Left cardiac atrium (tissue), 4 donors: ENCODE measurements at regions not wholly inside any gene's neighbourhood (a gene's known extent, or its start where the extent isn't known, plus 50 kb on each side); places are given as distances from the start of the nearest gene placed in this dataset.

Experiments used
- ATAC-seq, 2 donors: fragments of 200-7000 bp; cut with Tn5 transposase; one replicate each; pipeline ENCODE4 v1.9.1; 2020; ENCODE audit warnings: mild to moderate bottlenecking in 2 of 2, moderate library complexity in 2 of 2
- DNase-seq: peaks from one replicate; pipeline ENCODE4 v3.0.0-alpha.2; 2020
- intact Hi-C, 2 donors: fragments of 100-400 bp; cut with DNase I; formaldehyde crosslinking; loops; one replicate each; pipeline versions ENCODE4 v1.14.1 to v1.15.1; 2022 to 2023
- donor health status: DM: no; HTN: yes; CAD: no.
- donor health status: DM: no; HTN: yes; CAD: no; lungs with severe emphysema.
- donor health status: DM: yes; HTN: yes; CAD: no.
- donor health status: Dilated cardiomyopathy.

DNA sequence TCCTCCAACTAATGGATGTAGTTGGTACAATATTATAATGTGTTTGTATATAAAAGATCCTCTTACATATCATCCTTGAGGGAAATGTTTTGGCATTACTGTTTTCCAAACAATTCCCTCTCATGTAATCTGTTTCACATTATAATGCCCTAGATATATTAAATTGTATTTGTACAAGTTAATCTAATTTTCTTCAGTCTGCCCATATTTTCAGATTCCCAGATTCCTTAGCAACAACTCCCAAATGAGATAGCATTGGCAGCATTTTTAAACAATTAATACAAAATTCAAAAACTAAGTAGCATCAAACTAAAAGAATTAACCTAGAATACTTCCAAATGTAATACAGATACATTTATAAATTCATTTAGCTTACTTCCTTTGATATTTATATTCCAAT lies 860.2 kb downstream of the C12orf50 start:
- DNase-seq (no peak), ATAC-seq (no peak)
- intact Hi-C loops: no loop called here

DNA sequence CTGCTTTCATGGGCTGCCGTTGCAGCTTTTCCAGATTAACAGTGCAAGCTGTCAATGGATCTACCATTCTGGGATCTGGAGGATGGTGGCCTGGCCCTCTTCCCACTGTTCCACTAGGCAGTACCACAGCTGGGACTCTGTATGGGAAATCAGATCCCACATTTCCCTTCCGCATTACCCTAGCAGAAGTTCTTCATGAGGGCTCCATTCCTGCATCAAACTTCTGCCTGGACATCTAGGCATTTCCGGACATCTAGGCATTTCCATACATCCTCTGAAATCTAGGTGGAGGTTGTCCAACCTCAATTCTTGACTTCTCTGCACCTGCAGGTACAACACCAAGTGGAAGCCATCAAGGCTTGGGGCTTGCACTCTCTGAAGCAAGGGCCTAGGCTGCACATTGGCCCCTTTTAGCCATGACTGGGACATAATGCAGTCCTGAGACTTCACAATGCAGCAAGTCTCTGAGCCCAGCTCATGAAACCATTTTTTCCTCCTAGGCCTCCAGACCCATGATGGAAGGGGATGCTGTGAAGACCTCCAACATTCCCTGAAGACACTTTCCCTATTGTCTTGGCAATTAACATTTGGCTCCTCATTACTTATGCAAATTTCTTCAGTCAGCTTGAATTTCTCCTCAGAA lies 863.3 kb downstream of the C12orf50 start:
- no peak for DNase-seq
- no peak for ATAC-seq
- intact Hi-C loops: no loop called here

DNA sequence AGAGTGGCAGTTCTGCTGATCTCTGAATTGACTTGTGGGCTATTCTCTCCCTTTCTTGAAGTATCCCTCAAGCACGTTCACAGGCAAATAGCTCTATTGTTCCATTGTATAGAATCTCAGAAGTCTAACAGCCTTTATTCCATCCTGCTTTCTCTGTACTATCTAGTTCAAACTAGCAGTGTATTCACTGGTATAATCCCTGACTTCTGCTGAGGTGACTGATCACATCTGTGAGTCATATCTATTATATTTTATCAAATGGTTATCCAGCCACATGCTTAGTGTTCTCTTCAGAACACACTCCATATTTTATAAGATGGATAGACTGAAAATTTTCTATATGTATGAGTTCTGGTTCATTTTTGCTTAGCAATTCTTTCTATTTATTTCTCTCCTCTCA lies 866.1 kb downstream of the C12orf50 start:
- ATAC-seq (no peak), DNase-seq (no peak)
- intact Hi-C loops: no loop called here

DNA sequence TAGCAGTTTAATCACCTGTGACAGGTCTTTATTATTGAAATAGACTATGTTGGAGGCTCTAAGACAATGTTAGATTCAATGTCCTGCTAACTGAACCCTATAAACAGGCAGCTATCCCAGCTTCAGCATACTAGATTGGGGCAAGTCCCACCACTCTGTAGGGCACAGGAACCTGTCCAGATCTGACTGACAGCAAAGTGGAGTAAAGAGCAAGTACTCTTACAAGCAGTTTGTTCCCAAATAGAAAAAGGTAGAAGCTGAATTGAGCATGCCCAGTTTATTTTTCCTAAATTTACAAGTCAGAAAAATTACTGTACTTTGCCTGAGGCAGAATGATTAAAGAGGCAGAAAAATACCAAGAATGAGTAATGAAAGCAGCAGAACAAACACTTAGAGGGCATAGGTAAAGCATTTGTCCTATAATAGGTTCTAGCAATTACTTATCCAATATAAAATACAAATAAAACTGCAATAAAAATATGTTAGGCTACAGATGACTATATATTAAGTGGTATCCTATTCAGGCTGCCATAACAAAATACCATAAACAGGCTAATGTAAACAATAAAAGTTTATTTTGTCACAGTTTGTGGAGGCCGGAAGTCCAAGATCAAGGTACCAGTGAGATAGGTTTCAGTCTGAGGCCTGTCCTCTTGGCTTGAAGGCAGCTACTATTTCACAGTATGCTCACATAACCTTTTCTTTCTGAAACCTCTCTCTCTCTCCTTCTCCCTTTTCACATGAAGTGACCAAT lies 868.2 kb downstream of the C12orf50 start:
- intact Hi-C loops: no loop called here
- ATAC-seq (no peak), DNase-seq (no peak)

DNA sequence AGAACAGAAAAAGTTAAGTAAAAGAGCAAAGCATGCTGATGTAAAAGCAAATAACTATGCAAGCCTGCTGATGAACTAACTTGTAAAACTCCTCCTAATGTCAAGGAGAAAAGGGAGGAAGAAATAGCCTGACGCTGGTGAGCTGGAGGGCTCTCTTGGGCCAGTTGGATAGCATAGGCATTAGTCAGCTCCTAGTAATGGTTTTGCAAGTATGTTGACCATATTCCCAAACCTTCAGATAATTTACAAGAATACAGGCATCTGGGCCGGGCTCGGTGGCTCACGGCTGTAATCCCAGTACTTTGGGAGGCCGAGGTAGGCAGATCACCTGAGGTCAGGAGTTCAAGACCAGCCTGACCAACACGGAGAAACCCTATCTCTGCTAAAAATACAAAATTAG lies 871.4 kb downstream of the C12orf50 start:
- peak in 1 of 2 donors; percentile 88 for ATAC-seq
- DNase-seq: no peak
- intact Hi-C loops: no loop called here

DNA sequence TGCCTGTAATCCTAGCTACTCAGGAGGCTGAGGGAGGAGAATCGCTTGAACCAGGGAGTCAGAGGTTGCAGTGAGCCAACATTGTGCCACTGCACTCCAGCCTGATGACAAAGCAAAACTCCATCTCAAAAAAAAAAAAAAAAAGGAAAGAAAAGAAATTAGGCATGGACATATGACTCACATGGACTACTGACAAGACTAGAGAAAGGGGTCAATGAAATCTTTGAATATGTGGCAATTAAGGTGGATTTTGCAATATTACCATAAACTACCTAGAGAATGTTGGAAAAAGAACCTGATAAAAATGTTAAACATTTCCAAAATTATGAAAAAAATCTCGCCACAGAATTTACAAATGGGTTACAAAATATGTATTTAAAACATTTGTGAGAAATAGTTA lies 873.6 kb downstream of the C12orf50 start:
- no peak for DNase-seq
- peak in 1 of 2 donors; percentile 43 for ATAC-seq
- intact Hi-C loops: no loop called here

DNA sequence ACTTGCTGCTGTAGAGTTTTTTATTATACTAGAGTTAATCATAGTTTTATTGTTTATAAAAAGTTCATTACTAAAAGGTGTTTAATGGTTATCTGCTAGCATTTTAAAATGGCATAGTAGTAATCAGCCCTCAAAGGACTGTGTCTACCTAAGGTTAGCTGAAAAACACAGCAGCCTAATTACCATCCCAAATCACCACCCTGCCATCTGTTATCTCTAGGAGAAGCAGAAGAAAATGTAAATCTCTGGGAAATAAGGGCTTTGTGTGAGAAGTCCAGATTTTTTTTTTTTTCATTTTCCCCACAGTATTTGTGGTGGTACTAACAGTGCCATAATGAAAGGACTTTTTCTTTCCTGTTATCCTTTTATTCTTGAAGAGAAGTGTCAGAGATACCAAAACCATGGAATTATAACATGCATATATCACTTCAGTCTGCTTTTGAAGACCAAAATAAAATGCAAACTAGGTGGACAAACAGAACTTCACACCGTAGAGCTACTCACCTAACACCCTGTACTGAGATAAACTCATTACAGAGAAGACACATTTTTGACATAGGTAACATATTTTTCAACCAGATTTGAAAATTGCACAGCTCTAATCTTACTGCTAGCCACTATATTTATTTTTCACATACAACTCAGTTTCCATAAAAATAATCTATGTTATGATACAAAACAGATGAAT lies 876.2 kb downstream of the C12orf50 start:
- intact Hi-C loops: no loop called here
- ATAC-seq: peak in 1 of 2 donors; percentile 64
- DNase-seq: no peak

DNA sequence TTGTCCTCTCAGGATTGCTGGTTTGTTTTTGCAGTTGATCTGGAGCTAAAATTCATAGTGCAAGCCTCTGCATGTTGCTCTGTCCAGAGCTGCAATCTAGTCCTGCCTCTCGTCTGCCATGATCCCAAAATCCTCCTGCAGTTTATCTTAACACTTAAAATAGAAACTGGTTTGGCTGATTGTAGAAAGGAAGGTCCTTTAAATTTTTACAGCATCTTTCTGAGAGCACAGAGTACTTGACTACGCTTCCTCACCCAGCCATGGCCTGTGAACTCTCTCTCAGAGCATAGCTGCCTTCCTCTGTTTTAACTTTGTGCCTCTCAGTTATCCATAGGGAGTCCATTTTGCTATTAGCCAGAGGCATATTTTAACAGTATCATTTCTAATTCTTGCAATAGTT lies 877.1 kb downstream of the C12orf50 start:
- intact Hi-C loops: no loop called here
- peak; percentile 47 to 81 for ATAC-seq

DNA sequence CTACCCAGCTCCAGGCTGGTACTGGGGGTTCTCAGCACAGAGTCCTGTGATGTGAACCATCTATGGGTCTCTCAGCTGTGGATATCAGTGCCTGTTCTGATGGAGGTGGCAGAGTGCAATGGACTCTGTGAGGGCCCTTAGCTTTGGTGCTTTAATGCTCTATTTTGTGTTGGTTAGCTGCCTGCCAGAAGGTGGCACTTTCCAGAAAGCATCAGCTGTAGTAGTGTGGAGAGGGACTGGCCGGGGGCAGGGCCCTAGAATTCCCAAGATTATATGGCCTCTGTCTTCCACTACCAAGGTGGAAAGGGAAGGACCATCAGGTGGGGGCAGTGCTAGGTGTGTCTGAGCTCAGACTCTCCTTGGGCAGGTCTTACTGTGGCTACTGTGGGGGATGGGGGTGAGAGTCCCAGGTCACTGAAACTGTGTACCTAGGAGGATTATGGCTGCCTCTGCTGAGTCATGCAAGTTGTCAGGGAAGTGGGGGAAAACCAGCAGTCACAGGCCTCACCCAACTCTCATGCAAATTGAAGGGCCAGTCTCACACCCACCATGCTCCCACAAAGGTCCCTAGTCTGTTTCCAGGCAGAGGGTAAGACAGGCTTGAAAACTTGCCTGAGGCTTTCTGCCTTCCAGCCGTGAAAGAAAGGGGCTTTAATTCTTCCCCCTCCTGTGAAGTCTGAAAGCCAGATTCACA lies 878.1 kb downstream of the C12orf50 start:
- intact Hi-C loops: no loop called here
- no peak for DNase-seq
- ATAC-seq: no peak

More for the DNA sequence above, 877.1 kb downstream of the C12orf50 start:
- no peak for DNase-seq

DNA sequence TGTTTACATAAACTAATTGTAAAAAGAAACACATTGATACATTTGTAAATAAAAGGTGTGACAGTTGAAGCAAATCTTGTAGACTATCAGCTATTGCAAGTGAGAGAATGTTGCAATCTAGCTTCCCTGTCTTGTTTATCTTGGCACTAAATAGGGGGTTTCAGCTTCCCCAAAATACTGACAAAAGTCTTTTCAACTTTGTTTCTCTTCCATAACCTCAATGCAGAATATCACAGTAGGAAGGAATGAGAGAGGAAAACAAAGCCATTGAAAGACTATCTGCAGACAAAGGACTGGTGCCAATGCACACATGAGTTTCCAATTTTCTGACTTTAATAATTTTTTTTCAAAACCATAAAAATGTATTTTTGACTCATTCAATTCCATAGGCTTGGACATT lies 886.2 kb upstream of the MGAT4C start:
- intact Hi-C loops: no loop called here
- ATAC-seq: no peak
- no peak for DNase-seq

DNA sequence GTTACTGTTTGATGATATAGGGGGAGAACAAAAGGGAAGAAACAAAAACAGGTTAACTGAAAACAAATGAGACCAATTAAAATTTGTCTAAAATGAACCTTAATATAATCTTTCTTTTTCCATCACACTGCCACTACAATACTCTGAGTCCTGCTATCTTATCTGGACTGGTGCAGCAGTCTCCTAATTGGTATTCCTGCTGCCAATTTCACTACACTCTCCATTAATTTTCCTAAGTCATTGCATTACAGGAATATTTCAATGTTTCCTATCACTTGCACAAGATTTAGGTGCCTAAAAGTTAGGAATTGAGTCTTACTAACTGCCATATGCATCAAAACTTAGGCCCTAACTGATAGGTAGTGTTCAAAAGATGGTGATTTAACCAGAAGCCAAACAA lies 884.9 kb upstream of the MGAT4C start:
- intact Hi-C loops: no loop called here
- no peak for ATAC-seq

DNA sequence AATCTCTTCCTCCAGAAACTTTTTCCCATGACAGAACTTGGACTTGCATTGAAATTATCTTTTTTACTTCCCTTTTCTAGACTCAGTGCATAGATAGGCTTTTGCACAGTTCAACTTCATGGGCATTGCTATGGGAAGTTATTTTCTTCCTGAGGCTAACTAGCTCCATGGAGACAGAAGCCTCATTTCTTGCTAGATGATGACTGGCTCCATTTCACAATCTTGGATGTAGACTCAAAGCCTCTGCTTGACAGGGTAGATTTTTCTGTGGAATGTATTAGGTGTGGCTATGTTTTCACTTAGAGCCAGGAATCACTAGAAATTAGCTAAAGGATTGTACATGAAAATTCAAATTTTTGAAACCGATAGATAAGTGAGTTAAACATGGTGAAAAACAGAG lies 884.1 kb upstream of the MGAT4C start:
- intact Hi-C loops: no loop called here
- no peak for DNase-seq
- ATAC-seq: peak in 1 of 2 donors; percentile 87

More for the DNA sequence above, 884.9 kb upstream of the MGAT4C start:
- DNase-seq: no peak

DNA sequence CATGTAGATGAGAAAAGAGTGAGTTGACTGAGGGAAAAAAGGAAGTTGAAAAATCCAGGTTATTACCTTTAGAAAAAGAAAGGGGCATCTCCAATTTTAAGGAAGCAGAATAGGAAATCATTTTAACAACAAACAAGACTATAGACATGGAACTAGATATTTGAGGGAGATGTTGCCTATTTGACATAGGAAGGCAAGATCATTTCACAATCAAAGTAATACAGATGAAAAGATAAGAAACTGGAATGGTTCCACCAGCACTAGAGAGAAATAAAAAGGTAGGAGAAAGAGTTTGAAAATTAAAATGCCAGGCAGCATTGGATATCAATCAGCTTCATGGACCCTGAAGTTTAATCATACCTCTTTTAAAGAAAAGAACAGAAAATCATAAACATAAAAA lies 881.0 kb upstream of the MGAT4C start:
- intact Hi-C loops: no loop called here
- DNase-seq (no peak), ATAC-seq (no peak)

DNA sequence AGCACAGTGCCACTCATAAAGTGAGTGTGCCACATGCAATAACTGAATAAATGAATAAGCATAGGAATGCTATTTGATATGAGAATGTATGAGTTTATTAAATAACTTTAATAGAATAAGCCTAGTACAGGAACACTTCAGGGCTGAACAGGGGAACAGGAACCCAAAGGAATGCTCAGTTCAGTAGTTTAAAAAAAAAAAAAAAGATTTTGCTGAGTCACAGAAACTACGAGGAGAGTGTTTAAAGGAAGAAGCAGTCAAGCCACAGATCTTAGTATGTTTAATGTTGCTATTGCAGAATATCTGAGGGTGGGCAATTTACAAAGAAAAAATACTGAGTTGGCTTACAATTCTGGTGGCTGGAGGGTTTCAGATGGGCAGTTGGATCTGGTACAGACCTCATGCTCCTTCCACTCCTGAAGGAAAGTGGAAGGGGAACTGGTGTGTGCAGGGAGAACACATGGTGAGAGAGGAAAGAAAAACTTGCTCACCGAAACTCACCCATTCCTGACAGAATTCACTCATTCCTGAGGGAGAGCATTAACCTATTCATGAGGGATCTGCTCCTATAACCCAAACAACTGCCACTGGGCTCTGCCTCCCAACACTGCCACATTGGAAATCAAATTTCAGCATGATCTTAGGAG lies 880.3 kb upstream of the MGAT4C start:
- intact Hi-C loops: no loop called here
- DNase-seq (no peak), ATAC-seq (peak in 1 of 2 donors; percentile 37)

DNA sequence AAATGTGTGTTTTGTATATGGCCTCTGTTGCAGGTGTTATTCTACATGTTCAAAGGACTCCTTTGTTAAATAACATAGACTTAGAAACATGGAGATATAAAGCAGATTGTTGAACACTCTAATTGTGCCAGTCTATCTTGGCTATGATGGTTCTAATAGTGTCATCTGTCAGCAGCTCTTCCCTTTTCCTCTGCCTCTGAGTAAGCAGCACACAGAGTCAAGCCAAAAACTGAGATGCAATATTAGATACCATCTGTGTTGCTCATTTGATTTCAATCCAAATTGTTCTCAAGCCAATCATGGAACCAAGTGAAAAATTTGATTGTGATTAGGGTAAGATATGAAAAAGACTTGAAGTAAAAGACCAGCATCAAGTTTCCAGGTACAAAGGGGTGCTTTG lies 871.1 kb upstream of the MGAT4C start:
- ATAC-seq (peak; percentile 76 to 91), DNase-seq (no peak)
- intact Hi-C loops: no loop called here

DNA sequence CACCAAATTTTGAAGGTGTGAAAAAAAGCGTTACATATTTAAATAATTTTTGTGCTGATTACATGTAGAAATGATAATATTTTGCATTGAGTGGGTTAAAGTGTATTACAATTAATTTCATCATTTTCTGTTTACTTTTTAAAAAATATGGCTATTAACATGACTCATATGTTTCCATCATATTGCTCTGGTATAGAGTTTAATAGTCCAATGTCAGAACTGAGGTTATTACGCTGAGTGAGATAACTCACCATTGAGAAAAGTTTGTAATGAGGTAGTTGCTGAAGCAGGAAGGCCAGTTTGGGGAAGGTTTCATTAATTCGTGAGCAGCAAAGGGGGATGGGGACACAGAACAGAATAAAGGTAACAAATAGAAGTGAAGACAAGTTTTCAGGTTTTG lies 865.7 kb upstream of the MGAT4C start:
- DNase-seq: no peak
- no peak for ATAC-seq
- intact Hi-C loops: no loop called here

DNA sequence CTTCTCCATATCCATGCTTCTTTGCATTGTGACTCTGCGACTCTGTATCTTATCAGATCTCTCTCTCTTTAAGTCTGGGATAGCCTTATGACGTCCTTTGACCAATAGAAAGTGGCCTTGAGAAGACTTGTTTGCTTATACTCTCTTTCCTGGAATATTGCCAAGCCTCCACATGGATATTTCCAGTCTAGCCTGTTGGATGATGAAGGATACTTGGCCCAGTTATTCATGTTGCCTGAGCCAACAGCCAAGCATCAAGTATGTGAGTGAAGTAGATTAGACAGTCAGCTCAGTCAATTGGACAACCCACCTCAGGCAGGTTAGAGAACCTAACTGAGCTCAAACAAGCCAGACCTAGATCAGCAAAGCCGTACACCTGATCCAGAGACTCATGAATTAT lies 864.2 kb upstream of the MGAT4C start:
- ATAC-seq (peak; percentile 80 to 81), DNase-seq (no peak)
- intact Hi-C loops: no loop called here

DNA sequence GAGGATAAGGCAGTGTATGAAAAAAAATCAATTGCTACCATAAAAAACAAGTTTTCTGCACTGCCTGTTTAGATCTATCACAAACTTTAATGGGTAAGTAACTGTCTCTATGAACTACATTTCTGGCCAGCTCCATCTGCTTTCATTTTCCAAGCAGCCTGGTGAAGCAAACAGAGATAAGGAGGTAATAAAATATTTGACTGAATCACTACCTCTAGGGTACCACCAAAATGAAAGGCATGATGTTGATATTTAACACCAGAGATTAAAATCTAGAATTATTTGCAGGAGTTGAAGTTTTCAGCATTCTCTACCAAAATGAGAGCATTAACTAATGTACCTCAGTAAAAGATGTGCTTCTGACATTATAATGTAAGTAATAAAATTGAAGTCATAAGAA lies 863.5 kb upstream of the MGAT4C start:
- ATAC-seq (peak in 1 of 2 donors; percentile 74), DNase-seq (no peak)
- intact Hi-C loops: no loop called here

DNA sequence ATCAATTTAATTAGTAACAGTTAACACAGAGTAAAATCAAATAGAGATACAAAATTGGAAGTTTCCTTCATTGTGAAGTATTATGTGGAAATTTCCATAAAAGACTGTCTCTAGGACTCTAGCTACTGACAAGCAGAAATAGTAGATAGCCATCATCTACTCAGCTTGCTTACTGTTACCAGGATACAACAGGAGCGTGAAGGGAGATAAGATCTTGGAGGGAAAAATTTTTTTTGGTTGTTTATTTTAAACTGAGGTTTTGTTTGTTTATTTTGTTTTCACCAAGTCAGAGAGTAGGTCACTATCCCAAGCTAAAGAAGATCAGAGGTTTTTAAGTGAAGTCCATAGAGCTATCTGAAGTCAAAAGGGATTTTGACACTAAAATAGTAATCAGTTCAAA lies 861.3 kb upstream of the MGAT4C start:
- ATAC-seq (no peak), DNase-seq (no peak)
- intact Hi-C loops: no loop called here
